Tibial nerve (tissue), 3 donors: ENCODE measurements at regions not wholly inside any gene's neighbourhood (a gene's known extent, or its start where the extent isn't known, plus 50 kb on each side); places are given as distances from the start of the nearest gene placed in this dataset.

Source experiments
- CTCF ChIP-seq, 5 experiments: fragments of 200-600 bp in 3 of 5; fragments of 450-650 bp in 2 of 5; sonication (generic) in 3 of 5; IDR thresholded peaks; one replicate each; pipeline ENCODE4 v1.5.1; 2016 to 2019; ENCODE audit warnings: antibody characterized with exemption in 5 of 5, mild to moderate bottlenecking in 3 of 5, moderate library complexity in 2 of 5
- POLR2A ChIP-seq, 2 donors: fragments of 450-650 bp; IDR thresholded peaks; one replicate each; pipeline ENCODE4 v1.6.1; 2017; ENCODE audit warnings: antibody characterized with exemption in 2 of 2, mild to moderate bottlenecking in 2 of 2, moderate library complexity in 2 of 2

GRCh38 chr19:27905074-27905473 is 1307.9 kb downstream of the UQCRFS1 start:
- TF ChIP-seq CTCF (IDR thresholded peaks at IDR 0.05) (no peak), POLR2A (IDR thresholded peaks at IDR 0.05) (no peak)
